HEK293 (cell line): ENCODE measurements at regions not wholly inside any gene's neighbourhood (a gene's known extent, or its start where the extent isn't known, plus 50 kb on each side); places are given as distances from the start of the nearest gene placed in this dataset.

Experiments used
- CTCF ChIA-PET: fragments of 350-600 bp; formaldehyde crosslinking; extraction: SDS; loops from one replicate; lab custom pipeline; 2021; ENCODE audit warnings: antibody characterized with exemption; lab: Yijun Ruan, JAX
- POLR2A ChIA-PET: fragments of 300-600 bp; formaldehyde crosslinking; extraction: SDS; loops from one replicate; lab custom pipeline; 2020; ENCODE audit warnings: antibody characterized with exemption, inconsistent platforms; lab: Yijun Ruan, JAX
- H3K27ac ChIP-seq: fragments of 200-500 bp; sonication (Bioruptor generic); 2 replicates; pipeline ENCODE4 v1.5.1; 2014; ENCODE audit warnings: low read depth, low read length, control low read depth, inconsistent platforms; ENCODE audit errors: extremely low read depth
- H3K36me3 ChIP-seq, 2 experiments: fragments of 200-500 bp in 1 of 2; sonication (Bioruptor generic) in 1 of 2; 1 replicate in 1 of 2; 2 replicates in 1 of 2; pipeline ENCODE4 v1.5.1; 2014 to 2017; ENCODE audit warnings: inconsistent platforms in 2 of 2, low read length in 2 of 2; ENCODE audit not compliant: control insufficient read depth in 2 of 2, insufficient read depth in 1 of 2
- H3K4me1 ChIP-seq: fragments of 200-500 bp; sonication (Bioruptor generic); 2 replicates; pipeline ENCODE4 v1.5.1; 2014; ENCODE audit warnings: mild to moderate bottlenecking, low read length, inconsistent platforms; ENCODE audit not compliant: control insufficient read depth, insufficient read depth
- H3K4me3 ChIP-seq: 2 replicates; pipeline ENCODE4 v1.5.1; 2011; ENCODE audit warnings: low read depth, mild to moderate bottlenecking, control low read depth, low read length, moderate library complexity
- H3K9me3 ChIP-seq: fragments of 200-500 bp; sonication (Bioruptor generic); 2 replicates; pipeline ENCODE4 v1.5.1; 2014; ENCODE audit warnings: low read depth, low read length, inconsistent platforms; ENCODE audit not compliant: control insufficient read depth, insufficient read depth
- HOXA7 ChIP-seq: sonication (generic); formaldehyde crosslinking; IDR thresholded peaks from 2 replicates; pipeline ENCODE4 v1.8.1; 2022; ENCODE audit warnings: missing genetic modification reagents, borderline replicate concordance
- KLF9 ChIP-seq: fragments of 450-650 bp; formaldehyde crosslinking; IDR thresholded peaks from 2 replicates; pipeline ENCODE4 v1.5.1; 2016; ENCODE audit warnings: missing biosample characterization, missing genetic modification characterization, low read depth
- MZF1 ChIP-seq: fragments of 450-650 bp; formaldehyde crosslinking; IDR thresholded peaks from 2 replicates; pipeline ENCODE4 v1.5.1; 2017; ENCODE audit warnings: missing biosample characterization, missing genetic modification characterization, borderline replicate concordance
- PRDM2 ChIP-seq: fragments of 450-650 bp; formaldehyde crosslinking; IDR thresholded peaks from 2 replicates; pipeline ENCODE4 v1.5.1; 2016; ENCODE audit warnings: missing biosample characterization, missing genetic modification characterization, borderline replicate concordance
- ZNF114 ChIP-seq: fragments of 450-650 bp; formaldehyde crosslinking; IDR thresholded peaks from 2 replicates; pipeline ENCODE4 v1.5.0; 2017; ENCODE audit warnings: missing biosample characterization, missing genetic modification characterization
- ZNF138 ChIP-seq: fragments of 450-650 bp; formaldehyde crosslinking; IDR thresholded peaks from 2 replicates; pipeline ENCODE4 v1.5.1; 2016; ENCODE audit warnings: missing biosample characterization, missing genetic modification characterization, borderline replicate concordance
- ZNF211 ChIP-seq: fragments of 450-650 bp; formaldehyde crosslinking; IDR thresholded peaks from 2 replicates; pipeline ENCODE4 v1.5.1; 2016; ENCODE audit warnings: low read depth, missing biosample characterization, missing genetic modification characterization
- ZNF341 ChIP-seq: fragments of 450-650 bp; formaldehyde crosslinking; IDR thresholded peaks from 2 replicates; pipeline ENCODE4; 2016; ENCODE audit warnings: low read depth, missing biosample characterization, missing genetic modification characterization
- ZNF37A ChIP-seq: fragments of 450-650 bp; IDR thresholded peaks from 2 replicates; pipeline ENCODE4 v1.5.1; 2018; ENCODE audit warnings: missing biosample characterization, missing genetic modification characterization
- ZNF391 ChIP-seq: fragments of 450-650 bp; formaldehyde crosslinking; IDR thresholded peaks from 2 replicates; pipeline ENCODE4 v1.5.1; 2016; ENCODE audit warnings: low read depth, missing biosample characterization, missing genetic modification characterization, borderline replicate concordance
- ZNF510 ChIP-seq: fragments of 450-650 bp; formaldehyde crosslinking; IDR thresholded peaks from 2 replicates; pipeline ENCODE4 v1.5.1; 2018; ENCODE audit warnings: mild to moderate bottlenecking, missing genetic modification characterization, missing biosample characterization; ENCODE audit not compliant: insufficient replicate concordance
- ZNF529 ChIP-seq: fragments of 450-650 bp; formaldehyde crosslinking; IDR thresholded peaks from 2 replicates; pipeline ENCODE4 v1.5.1; 2017; ENCODE audit warnings: missing genetic modification characterization, missing biosample characterization; ENCODE audit not compliant: insufficient replicate concordance
- ZNF560 ChIP-seq: fragments of 450-650 bp; formaldehyde crosslinking; IDR thresholded peaks from 2 replicates; pipeline ENCODE4 v1.5.1; 2017; ENCODE audit warnings: missing biosample characterization, missing genetic modification characterization, borderline replicate concordance
- ZNF621 ChIP-seq: fragments of 450-650 bp; formaldehyde crosslinking; IDR thresholded peaks from 2 replicates; pipeline ENCODE4 v1.5.1; 2017; ENCODE audit warnings: missing biosample characterization, missing genetic modification characterization
- ZNF623 ChIP-seq: fragments of 450-650 bp; formaldehyde crosslinking; IDR thresholded peaks from 2 replicates; pipeline ENCODE4 v1.5.1; 2016; ENCODE audit warnings: missing biosample characterization, missing genetic modification characterization
- ZNF768 ChIP-seq: fragments of 450-650 bp; formaldehyde crosslinking; IDR thresholded peaks from 2 replicates; pipeline ENCODE4 v1.5.1; 2018; ENCODE audit warnings: missing biosample characterization, mild to moderate bottlenecking, missing genetic modification characterization
- ZSCAN16 ChIP-seq: fragments of 450-650 bp; formaldehyde crosslinking; IDR thresholded peaks from 2 replicates; pipeline ENCODE4 v1.5.1; 2016; ENCODE audit warnings: missing biosample characterization, missing genetic modification characterization
- ZSCAN23 ChIP-seq: fragments of 450-650 bp; formaldehyde crosslinking; IDR thresholded peaks from 2 replicates; pipeline ENCODE4 v1.5.1; 2016; ENCODE audit warnings: missing biosample characterization, missing genetic modification characterization
- ZSCAN5A ChIP-seq: fragments of 450-650 bp; formaldehyde crosslinking; IDR thresholded peaks from 2 replicates; pipeline ENCODE4 v1.5.1; 2016; ENCODE audit warnings: missing biosample characterization, missing genetic modification characterization
- TF ChIP-seq, protein P1 (sequence below): fragments of 450-650 bp; formaldehyde crosslinking; IDR thresholded peaks from 2 replicates; pipeline ENCODE4 v1.5.1; 2017; ENCODE audit warnings: missing biosample characterization, missing genetic modification characterization

DNA sequence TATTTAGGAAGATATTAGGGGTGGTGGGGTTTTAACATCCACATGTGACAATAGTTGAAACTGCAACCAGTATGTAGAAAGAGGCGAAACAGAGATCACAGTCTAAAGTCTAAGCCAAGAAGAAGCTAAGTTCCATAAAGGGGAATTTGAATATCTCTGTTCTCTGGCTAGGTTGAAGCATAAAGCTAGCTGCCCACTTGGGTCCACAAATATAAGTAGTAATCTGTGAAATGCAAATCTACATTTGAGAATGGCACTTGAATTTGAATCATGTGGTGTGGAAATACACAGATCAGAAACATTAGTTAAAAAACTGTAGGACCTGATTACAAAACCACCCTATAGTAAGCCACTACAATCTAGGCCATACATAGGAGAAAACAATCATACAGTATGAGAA is 602.1 kb downstream of the LMO4 start (continued):
- TF ChIP-seq PRDM2 (tag by site-specific recombination) (no peak), ZNF623 (tag by site-specific recombination) (no peak), ZNF114 (tag by site-specific recombination) (no peak)

DNA sequence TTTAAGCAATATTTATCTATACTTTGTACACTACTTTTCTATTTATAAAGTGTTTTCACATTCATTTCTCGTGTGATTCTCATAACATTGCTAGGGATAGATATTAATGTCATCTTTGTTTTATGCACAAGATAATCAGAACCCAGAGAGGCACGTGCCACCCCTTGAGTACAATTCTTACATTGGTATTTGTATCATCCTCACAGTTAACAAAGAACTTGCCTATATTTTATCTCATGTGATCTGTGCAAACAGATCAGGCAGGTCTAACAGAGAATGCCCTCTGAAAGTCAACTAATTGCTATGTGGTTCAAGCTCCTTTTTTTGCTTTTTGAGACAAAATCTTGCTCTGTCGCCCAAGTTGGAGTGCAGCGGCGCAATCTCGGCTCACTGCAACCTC is 604.5 kb downstream of the LMO4 start:
- CTCF ChIA-PET = no interaction called here
- H3K9me3 ChIP-seq = no peaks in the 10 kb centered on the region; the same call in 1 of the 2 replicates
- no peak overlapping the region for H3K27ac ChIP-seq
- no peak overlapping the region for H3K4me3 ChIP-seq
- POLR2A ChIA-PET = no interaction called here
- no peaks in the 10 kb centered on the region for H3K4me1 ChIP-seq
- H3K36me3 ChIP-seq = no peaks in the 10 kb centered on the region
- TF ChIP-seq ZNF560 (tag by site-specific recombination) = no peak
- no peak for TF ChIP-seq ZSCAN16 (tag by site-specific recombination)
- no peak for TF ChIP-seq ZSCAN5A (tag by site-specific recombination)
- TF ChIP-seq ZNF37A = no peak
- TF ChIP-seq HOXA7 (CRISPR knock-in tag) = no peak
- no peak for TF ChIP-seq ZSCAN23 (tag by site-specific recombination)
- no peak for TF ChIP-seq KLF9 (tag by site-specific recombination)
- no peak for TF ChIP-seq ZNF391 (tag by site-specific recombination)
- no peak for TF ChIP-seq ZNF211 (tag by site-specific recombination)

- Histone ChIP-seq H3K4me1 (no peaks in the 10 kb centered on the region; the same call in 1 of the 2 replicates), H3K36me3 (no peaks in the 10 kb centered on the region), H3K9me3 (no peaks in the 10 kb centered on the region; the same call in 1 of the 2 replicates), H3K4me3 (no peak overlapping the region), H3K27ac (no peak overlapping the region)
- TF ChIP-seq ZNF529 (tag by site-specific recombination) (no peak), ZNF138 (tag by site-specific recombination) (no peak), ZNF341 (tag by site-specific recombination) (no peak), ZNF510 (no peak), ZNF621 (tag by site-specific recombination) (no peak), MZF1 (no peak), ZNF768 (no peak)
- TF ChIP-seq, protein P1, sequence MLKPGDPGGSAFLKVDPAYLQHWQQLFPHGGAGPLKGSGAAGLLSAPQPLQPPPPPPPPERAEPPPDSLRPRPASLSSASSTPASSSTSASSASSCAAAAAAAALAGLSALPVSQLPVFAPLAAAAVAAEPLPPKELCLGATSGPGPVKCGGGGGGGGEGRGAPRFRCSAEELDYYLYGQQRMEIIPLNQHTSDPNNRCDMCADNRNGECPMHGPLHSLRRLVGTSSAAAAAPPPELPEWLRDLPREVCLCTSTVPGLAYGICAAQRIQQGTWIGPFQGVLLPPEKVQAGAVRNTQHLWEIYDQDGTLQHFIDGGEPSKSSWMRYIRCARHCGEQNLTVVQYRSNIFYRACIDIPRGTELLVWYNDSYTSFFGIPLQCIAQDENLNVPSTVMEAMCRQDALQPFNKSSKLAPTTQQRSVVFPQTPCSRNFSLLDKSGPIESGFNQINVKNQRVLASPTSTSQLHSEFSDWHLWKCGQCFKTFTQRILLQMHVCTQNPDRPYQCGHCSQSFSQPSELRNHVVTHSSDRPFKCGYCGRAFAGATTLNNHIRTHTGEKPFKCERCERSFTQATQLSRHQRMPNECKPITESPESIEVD (tag by site-specific recombination) = no peak
- ChIA-PET CTCF (no interaction called here), POLR2A (no interaction called here)
Measured at GRCh38 chr1:87935130-87935529, 606.5 kb downstream of the LMO4 start.
